HG03045 (cell line): ENCODE measurements at regions not wholly inside any gene's neighbourhood (a gene's known extent, or its start where the extent isn't known, plus 50 kb on each side); places are given as distances from the start of the nearest gene placed in this dataset.

Experiments
- ATAC-seq: cut with Tn5 transposase; IDR thresholded peaks from one replicate; pipeline ENCODE4 v1.9.1; 2021; ENCODE audit warnings: mild to moderate bottlenecking, moderate library complexity; ENCODE audit not compliant: unreplicated experiment

DNA sequence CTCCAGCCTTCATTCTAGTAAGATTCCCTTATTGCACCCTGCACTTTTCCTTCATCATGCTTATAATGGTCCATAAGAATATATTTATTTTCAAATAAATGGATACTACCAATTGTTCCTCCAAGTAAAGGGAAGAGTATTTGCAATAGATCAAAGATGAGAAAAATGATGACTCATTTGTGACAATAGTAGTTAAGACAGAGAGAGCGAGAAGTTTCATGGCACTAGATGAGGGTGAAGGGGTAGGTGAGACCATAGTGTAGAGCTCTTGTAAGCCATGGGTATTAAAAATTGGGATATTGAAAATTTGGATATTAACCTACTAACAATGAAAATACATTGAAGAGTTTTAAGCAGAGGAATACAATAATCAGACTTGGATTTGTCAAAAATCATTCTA lies 404.6 kb downstream of the EFNA5 start:
- ATAC-seq, result no peak

DNA sequence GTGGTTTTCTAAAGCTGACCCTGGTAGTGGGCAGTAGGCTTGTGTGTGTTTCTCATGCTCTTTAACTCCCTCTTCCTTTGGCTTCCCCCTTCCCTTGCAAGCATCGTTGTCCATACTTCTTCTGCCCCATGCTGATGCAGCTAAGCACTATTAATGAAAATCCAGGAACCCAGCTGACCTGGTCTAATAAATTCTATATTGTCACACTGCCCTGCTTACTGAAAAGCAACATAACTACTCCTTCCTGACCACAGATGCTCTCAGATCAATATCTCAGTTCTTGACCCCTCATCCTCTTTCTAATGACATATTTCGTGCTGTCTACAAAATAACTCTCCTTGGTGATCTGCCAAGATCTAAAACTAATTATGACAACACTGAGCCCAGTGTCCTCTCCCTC lies 405.5 kb downstream of the EFNA5 start:
- no peak for ATAC-seq

- peak; percentile 88 for ATAC-seq
Observed at GRCh38 chr5:107263387-107264018, 407.2 kb downstream of the EFNA5 start.

DNA sequence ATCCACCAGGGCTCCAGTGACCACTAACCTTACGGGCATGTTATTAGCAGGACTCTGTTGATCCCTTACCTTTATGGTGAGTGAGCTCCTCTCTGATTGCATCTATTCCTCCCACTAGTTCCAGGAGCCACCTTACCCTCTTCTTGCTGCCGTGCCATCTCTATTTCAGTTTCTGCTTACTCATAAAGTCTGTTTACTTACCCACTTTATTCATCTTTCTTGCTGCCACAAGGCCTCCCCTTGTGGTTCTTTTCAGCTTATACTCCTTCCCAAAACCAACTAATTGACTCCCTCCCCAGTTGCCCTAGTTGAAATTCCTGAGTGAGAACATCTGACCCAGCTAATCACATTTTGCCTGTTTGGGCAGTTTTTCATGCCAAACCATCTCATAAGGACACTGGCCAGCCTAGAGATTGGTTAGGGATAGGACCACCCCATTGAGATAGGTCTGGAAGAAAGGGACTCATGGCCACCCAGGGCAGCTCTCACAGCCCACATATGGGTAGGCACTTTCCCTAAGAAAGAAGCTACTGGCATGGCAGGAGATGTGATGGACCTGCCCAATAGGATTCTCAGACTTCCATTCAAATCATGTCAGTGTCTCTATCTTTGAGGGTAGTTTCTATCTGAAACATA lies 412.7 kb downstream of the EFNA5 start:
- ATAC-seq, result peak; percentile 68

- no peak for ATAC-seq
Observed at GRCh38 chr5:107254902-107255234, 415.9 kb downstream of the EFNA5 start.

- ATAC-seq, result no peak
Observed at GRCh38 chr5:107254214-107254901, 416.4 kb downstream of the EFNA5 start.

GRCh38 chr5:107253246-107253645 lies 417.5 kb downstream of the EFNA5 start:
- ATAC-seq, result no peak

- no peak for ATAC-seq
Observed at GRCh38 chr5:107251151-107251550, 419.6 kb downstream of the EFNA5 start.

GRCh38 chr5:107248066-107248695 lies 422.6 kb downstream of the EFNA5 start:
- no peak for ATAC-seq

- no peak for ATAC-seq
Observed at GRCh38 chr5:107247427-107247826, 423.3 kb downstream of the EFNA5 start.

GRCh38 chr5:107243220-107243579 lies 427.5 kb downstream of the EFNA5 start:
- ATAC-seq, result no peak

GRCh38 chr5:107242411-107243219 lies 428.1 kb downstream of the EFNA5 start:
- no peak for ATAC-seq

- ATAC-seq, result no peak
Observed at GRCh38 chr5:107241841-107242240, 428.9 kb downstream of the EFNA5 start.

- no peak for ATAC-seq
Observed at GRCh38 chr5:107235167-107235566, 435.6 kb downstream of the EFNA5 start.

DNA sequence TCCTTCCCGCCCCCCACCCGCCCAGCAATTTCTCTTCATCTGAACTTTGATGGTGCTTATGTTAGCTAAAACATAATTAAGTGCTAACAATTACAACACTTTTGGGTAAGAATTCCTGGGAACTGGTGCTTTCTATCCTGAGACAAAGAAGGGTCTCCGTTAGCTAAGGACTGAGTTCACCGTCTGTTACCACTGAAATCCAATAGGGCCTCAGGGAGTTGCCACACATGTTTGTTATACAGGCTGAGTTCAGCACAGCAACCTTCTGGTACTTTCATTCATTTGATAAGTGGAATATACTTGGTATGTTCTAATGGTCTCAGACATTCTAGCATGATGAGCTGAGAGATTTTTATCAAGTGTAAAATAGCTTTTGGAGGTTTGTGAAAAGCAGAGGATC lies 437.9 kb downstream of the EFNA5 start:
- ATAC-seq, result no peak

GRCh38 chr5:107232293-107232692 lies 438.4 kb downstream of the EFNA5 start:
- no peak for ATAC-seq

GRCh38 chr5:107231191-107231590 lies 439.5 kb downstream of the EFNA5 start:
- no peak for ATAC-seq

GRCh38 chr5:107230367-107230766 lies 440.4 kb downstream of the EFNA5 start:
- ATAC-seq, result no peak

DNA sequence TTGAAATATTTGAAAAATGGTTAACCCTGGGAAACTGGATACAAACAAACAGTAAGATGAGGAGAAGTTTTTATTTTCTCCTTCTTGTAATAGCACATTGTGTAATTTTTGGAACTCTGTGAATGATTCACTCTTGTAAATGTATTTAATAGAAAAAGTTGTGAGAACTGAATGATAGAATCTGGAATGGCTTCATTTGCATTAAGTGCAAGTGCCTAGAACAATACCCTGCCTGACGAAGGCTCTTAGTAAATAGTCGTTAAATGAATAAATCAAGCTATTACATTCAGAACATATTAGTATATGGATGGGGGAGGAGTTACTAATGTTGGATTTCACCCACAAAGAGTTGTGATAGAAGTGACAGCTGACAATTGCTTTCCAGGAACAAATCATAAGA lies 442.5 kb downstream of the EFNA5 start:
- ATAC-seq, result no peak

- ATAC-seq, result no peak
Observed at GRCh38 chr5:107224272-107224671, 446.5 kb downstream of the EFNA5 start.

DNA sequence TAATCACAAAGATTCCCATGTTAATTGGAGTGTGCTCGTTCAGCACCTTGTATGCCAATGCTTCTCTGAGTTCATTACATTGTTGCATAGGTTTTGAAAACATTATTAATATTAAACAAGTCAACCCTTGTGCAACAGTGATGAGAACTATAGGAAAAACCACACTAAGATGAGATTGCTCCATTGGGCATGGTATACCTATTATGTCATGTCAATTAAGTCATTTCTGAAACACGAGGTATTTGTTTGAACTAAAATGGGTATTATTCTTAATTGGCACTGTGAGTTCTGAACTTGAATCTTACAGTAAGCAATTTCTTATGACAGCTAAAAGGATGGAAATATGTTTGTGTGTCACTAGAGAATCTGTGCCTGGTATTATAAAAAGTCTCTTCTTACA lies 447.7 kb downstream of the EFNA5 start:
- no peak for ATAC-seq
